ENCODE measurements at regions not wholly inside any gene's neighbourhood (a gene's known extent, or its start where the extent isn't known, plus 50 kb on each side); places are given as distances from the start of the nearest gene placed in this dataset.

DNA sequence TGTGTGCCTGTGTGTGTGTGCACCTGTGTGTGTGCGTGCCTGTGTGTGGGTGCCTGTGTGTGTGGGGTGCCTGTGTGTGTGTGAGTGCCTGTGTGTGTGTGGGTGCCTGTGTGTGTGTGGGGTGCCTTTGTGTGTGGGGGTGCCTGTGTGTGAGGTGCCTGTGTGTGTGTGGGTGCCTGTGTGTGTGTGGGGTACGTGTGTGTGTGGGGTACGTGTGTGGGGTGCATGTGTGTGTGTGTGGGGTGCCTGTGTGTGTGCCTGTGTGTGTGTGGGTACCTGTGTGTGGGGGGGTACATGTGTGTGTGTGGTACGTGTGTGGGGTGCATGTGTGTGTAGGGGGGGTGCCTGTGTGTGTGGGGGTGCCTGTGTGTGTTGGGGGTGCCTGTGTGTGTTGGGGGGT, 73.4 kb upstream of the HGFAC start:
- Histone ChIP-seq H3K36me3 (0 out of 2 replicates have a peak, but pooled peaks cover 5% of the 10 kb centered on the region), H3K9me3 (replicated peaks) (no peaks in the 10 kb centered on the region), H3K4me1 (replicated peaks) (peaks cover 32% of the 10 kb centered on the region), H3K27ac (no peak overlapping the region), H3K27me3 (replicated peaks) (no peaks in the 10 kb centered on the region), H3K4me3 (no peak overlapping the region)
- no peak for DNase-seq (ENCODE audit: low read depth in 1 of 2, low spot score in 2 of 2)

GRCh38 chr4:3368841-3369760, 72.7 kb upstream of the HGFAC start:
- Histone ChIP-seq H3K4me3 (peak overlapping the region; percentile 49), H3K4me1 (replicated peaks) (peaks cover 35% of the 10 kb centered on the region), H3K27me3 (replicated peaks) (no peaks in the 10 kb centered on the region), H3K9me3 (replicated peaks) (no peaks in the 10 kb centered on the region), H3K27ac (peak overlapping the region; percentile 91), H3K36me3 (peaks cover 7% of the 10 kb centered on the region; the same call in 1 of the 2 replicates)
- no peak for DNase-seq (ENCODE audit: low read depth in 1 of 2, low spot score in 2 of 2)

- Histone ChIP-seq H3K4me1 (replicated peaks) (peaks cover 35% of the 10 kb centered on the region), H3K4me3 (peak overlapping the region; percentile 49), H3K9me3 (replicated peaks) (no peaks in the 10 kb centered on the region), H3K27me3 (replicated peaks) (no peaks in the 10 kb centered on the region), H3K36me3 (peaks cover 11% of the 10 kb centered on the region; the same call in 1 of the 2 replicates), H3K27ac (peak overlapping the region; percentile 91)
- peak; percentile 84 to 86 for DNase-seq (ENCODE audit: low read depth in 1 of 2, low spot score in 2 of 2)
These were observed 71.7 kb upstream of the HGFAC start for GRCh38 chr4:3369781-3370674.

- DNase-seq (ENCODE audit: low read depth in 1 of 2, low spot score in 2 of 2), result peak in 1 of 2 experiments; percentile 28
- Histone ChIP-seq H3K4me1 (replicated peaks) (peaks cover 42% of the 10 kb centered on the region), H3K27ac (peak overlapping the region; percentile 91), H3K27me3 (replicated peaks) (no peaks in the 10 kb centered on the region), H3K4me3 (peak overlapping the region; percentile 49), H3K9me3 (replicated peaks) (no peaks in the 10 kb centered on the region), H3K36me3 (peaks cover 17% of the 10 kb centered on the region)
These were observed 70.5 kb upstream of the HGFAC start for GRCh38 chr4:3371033-3372001.

DNA sequence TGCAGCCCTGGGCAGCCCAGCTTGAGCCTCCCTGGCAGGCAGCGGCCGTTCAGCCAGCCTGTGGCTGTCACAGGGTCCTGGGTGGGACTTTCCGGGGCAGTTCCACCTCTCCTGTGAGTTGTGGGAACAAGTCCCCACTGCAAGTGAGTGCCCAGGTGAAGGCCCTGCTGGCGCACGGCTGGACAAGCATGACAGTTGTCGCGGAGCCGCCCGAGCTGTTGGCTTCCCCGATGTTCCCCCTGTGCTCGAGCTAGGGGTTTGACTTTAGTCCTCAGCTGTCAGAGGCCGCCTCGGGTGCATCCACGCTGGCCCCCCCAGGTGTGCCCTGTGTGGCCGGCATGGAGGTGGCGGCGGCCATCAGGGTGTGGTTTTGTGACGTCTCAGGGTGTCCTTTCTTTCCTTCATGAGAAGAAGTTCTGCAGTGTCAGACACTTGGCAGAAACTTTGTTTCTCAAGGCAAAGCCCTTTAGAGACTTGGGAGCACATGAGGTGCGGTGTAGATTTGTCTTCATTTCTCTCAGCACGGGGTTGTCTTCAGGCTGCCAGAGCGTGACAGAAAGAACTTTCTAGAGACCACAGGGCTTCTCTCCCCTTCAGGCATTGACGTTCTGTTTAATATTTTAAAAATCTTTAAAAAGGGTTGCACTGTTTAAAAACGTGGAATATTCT, 69.4 kb upstream of the HGFAC start:
- Histone ChIP-seq H3K27me3 (replicated peaks) (no peaks in the 10 kb centered on the region), H3K9me3 (replicated peaks) (no peaks in the 10 kb centered on the region), H3K4me3 (peak overlapping the region; percentile 49), H3K36me3 (peaks cover 21% of the 10 kb centered on the region), H3K27ac (peak overlapping the region; percentile 53), H3K4me1 (replicated peaks) (peaks cover 53% of the 10 kb centered on the region)
- DNase-seq (ENCODE audit: low read depth in 1 of 2, low spot score in 2 of 2), result no peak

DNA sequence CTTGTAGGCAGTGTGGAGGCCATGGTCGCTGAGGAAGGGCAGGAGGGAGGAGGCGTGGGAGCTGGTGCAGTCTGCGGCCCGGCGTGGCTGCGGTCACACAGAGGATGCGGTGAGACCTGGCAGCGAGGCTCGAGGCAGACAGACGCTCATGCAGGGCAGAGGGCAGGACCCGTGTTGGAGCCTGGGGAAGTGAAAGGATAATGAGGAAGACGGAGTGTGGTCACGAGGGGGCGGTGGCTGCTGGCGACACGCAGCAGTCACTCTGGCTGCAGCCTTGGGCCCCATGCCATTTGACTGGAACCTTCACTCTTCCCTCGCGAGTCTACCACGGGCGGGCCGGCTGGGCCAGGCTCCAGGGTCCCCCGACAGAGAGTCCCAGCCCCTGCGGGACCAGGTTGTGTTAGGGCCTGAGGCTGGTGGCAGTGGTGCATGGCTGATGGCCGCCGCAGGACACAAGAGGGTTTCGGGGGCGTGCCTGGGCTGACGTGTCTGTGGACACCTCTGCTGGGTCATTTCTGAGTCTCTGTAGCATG, 68.8 kb upstream of the HGFAC start:
- DNase-seq (ENCODE audit: low read depth in 1 of 2, low spot score in 2 of 2), result peak; percentile 43 to 66

DNA sequence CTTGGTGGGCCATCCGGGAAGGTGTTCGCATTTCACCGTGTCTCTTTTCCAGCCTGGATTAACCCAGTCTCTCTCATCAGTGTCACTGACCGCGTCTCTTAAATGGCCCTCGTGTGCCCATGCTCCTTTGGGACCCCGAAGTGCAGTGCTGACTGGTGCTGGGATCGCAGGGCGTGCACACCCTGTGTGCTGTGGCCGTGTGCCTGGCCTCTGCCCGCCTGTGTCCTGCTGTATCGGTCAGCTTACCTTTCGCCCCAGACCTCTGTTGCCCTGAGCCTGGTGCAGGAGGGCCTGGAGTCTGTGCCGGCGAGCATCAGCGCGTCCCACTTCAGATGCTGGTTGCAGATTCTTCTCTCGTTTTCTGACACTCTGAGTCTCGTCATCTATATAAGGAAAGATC, 68.3 kb upstream of the HGFAC start:
- Histone ChIP-seq H3K4me3 (no peak overlapping the region), H3K9me3 (replicated peaks) (no peaks in the 10 kb centered on the region), H3K4me1 (replicated peaks) (peaks cover 64% of the 10 kb centered on the region), H3K36me3 (peaks cover 24% of the 10 kb centered on the region), H3K27ac (peak overlapping the region; percentile 53; the same call in 1 of the 2 replicates), H3K27me3 (replicated peaks) (no peaks in the 10 kb centered on the region)
- no peak for DNase-seq (ENCODE audit: low read depth in 1 of 2, low spot score in 2 of 2)

More for the DNA sequence above, 68.8 kb upstream of the HGFAC start:
- Histone ChIP-seq H3K4me3 (no peak overlapping the region; the same call in 1 of the 2 replicates), H3K4me1 (replicated peaks) (peaks cover 59% of the 10 kb centered on the region), H3K27ac (peak overlapping the region; percentile 53), H3K27me3 (replicated peaks) (no peaks in the 10 kb centered on the region), H3K36me3 (peaks cover 21% of the 10 kb centered on the region), H3K9me3 (replicated peaks) (no peaks in the 10 kb centered on the region)

- Histone ChIP-seq H3K27me3 (replicated peaks) (no peaks in the 10 kb centered on the region), H3K9me3 (replicated peaks) (no peaks in the 10 kb centered on the region), H3K36me3 (peaks cover 31% of the 10 kb centered on the region), H3K4me3 (no peak overlapping the region), H3K4me1 (replicated peaks) (peaks cover 62% of the 10 kb centered on the region), H3K27ac (no peak overlapping the region)
- no peak for DNase-seq (ENCODE audit: low read depth in 1 of 2, low spot score in 2 of 2)
These were observed 67.6 kb upstream of the HGFAC start for GRCh38 chr4:3374011-3374645.

- H3K4me3 ChIP-seq, result no peak overlapping the region
- H3K9me3 ChIP-seq (replicated peaks), result no peaks in the 10 kb centered on the region
- H3K4me1 ChIP-seq (replicated peaks), result peaks cover 57% of the 10 kb centered on the region
These were observed 67.1 kb upstream of the HGFAC start for GRCh38 chr4:3374667-3375066.

GRCh38 chr4:3375688-3376087, 66.1 kb upstream of the HGFAC start:
- H3K27me3 ChIP-seq (replicated peaks), result no peaks in the 10 kb centered on the region
- peaks cover 56% of the 10 kb centered on the region for H3K4me1 ChIP-seq (replicated peaks)
- H3K9me3 ChIP-seq (replicated peaks), result no peaks in the 10 kb centered on the region; the same call in 1 of the 2 replicates
- H3K4me3 ChIP-seq, result no peak overlapping the region
- no peak overlapping the region for H3K27ac ChIP-seq
- peak; percentile 77 to 89 for DNase-seq (ENCODE audit: low read depth in 1 of 2, low spot score in 2 of 2)
- H3K36me3 ChIP-seq, result peaks cover 45% of the 10 kb centered on the region

More at GRCh38 chr4:3374667-3375066, 67.1 kb upstream of the HGFAC start:
- DNase-seq (ENCODE audit: low read depth in 1 of 2, low spot score in 2 of 2), result no peak
- H3K27ac ChIP-seq, result no peak overlapping the region
- no peaks in the 10 kb centered on the region for H3K27me3 ChIP-seq (replicated peaks)
- H3K36me3 ChIP-seq, result peaks cover 36% of the 10 kb centered on the region

- H3K4me1 ChIP-seq (replicated peaks), result peaks cover 56% of the 10 kb centered on the region
- peaks cover 45% of the 10 kb centered on the region for H3K36me3 ChIP-seq
- no peaks in the 10 kb centered on the region; the same call in 1 of the 2 replicates for H3K9me3 ChIP-seq (replicated peaks)
- DNase-seq (ENCODE audit: low read depth in 1 of 2, low spot score in 2 of 2), result no peak
- no peak overlapping the region for H3K27ac ChIP-seq
- no peaks in the 10 kb centered on the region for H3K27me3 ChIP-seq (replicated peaks)
- H3K4me3 ChIP-seq, result no peak overlapping the region
These were observed 65.5 kb upstream of the HGFAC start for GRCh38 chr4:3376266-3376665.

GRCh38 chr4:3377557-3377956, 64.2 kb upstream of the HGFAC start:
- H3K27me3 ChIP-seq (replicated peaks), result no peaks in the 10 kb centered on the region
- peaks cover 45% of the 10 kb centered on the region for H3K36me3 ChIP-seq
- no peaks in the 10 kb centered on the region; the same call in 1 of the 2 replicates for H3K9me3 ChIP-seq (replicated peaks)
- peaks cover 44% of the 10 kb centered on the region for H3K4me1 ChIP-seq (replicated peaks)
- H3K27ac ChIP-seq, result peak overlapping the region; percentile 61
- H3K4me3 ChIP-seq, result no peak overlapping the region
- peak; percentile 50 to 64 for DNase-seq (ENCODE audit: low read depth in 1 of 2, low spot score in 2 of 2)

Data from SJSA1 (cell line).